Psoas muscle (tissue), 7 donors: ENCODE measurements at regions not wholly inside any gene's neighbourhood (a gene's known extent, or its start where the extent isn't known, plus 50 kb on each side); places are given as distances from the start of the nearest gene placed in this dataset.
A peak's percentile ranks its signal among the peaks of the same experiment; 100 is the strongest.

ENCODE experiments used
- ATAC-seq, 4 donors: fragments of 200-7000 bp; cut with Tn5 transposase; one replicate each; pipeline ENCODE4 v1.9.1; 2020; ENCODE audit warnings: moderate library complexity in 3 of 4, mild to moderate bottlenecking in 2 of 4
- DNase-seq, 2 donors: peaks; one replicate each; pipeline ENCODE4 v3.0.0-alpha.2; 2020
- H3K27ac ChIP-seq: fragments of 200-600 bp; one replicate; pipeline ENCODE4 v1.8.0; 2022
- H3K27me3 ChIP-seq, 3 donors: fragments of 200-600 bp in 1 of 3; one replicate each; pipeline versions ENCODE4 v1.6.1 to v1.8.0; 2013 to 2022; ENCODE audit warnings: low read length in 2 of 3, mild to moderate bottlenecking in 2 of 3, moderate library complexity in 1 of 3; ENCODE audit not compliant: insufficient read depth in 3 of 3
- H3K36me3 ChIP-seq, 2 donors: fragments of 200-600 bp in 1 of 2; one replicate each; pipeline versions ENCODE4 v1.6.1 to v1.8.0; 2013 to 2022; ENCODE audit warnings: low read depth in 1 of 2, mild to moderate bottlenecking in 1 of 2, moderate library complexity in 1 of 2; ENCODE audit not compliant: insufficient read depth in 1 of 2
- H3K4me1 ChIP-seq: fragments of 200-600 bp; one replicate; pipeline ENCODE4 v1.8.0; 2022
- H3K4me3 ChIP-seq: fragments of 200-600 bp; one replicate; pipeline ENCODE4 v1.8.0; 2022; ENCODE audit warnings: mild to moderate bottlenecking
- H3K9me3 ChIP-seq: fragments of 200-600 bp; one replicate; pipeline ENCODE4 v1.8.0; 2022
- CTCF ChIP-seq: fragments of 200-600 bp; IDR thresholded peaks from one replicate; pipeline ENCODE4 v1.8.0; 2022; ENCODE audit warnings: antibody characterized with exemption
- WGBS, 3 donors: extraction: QIAGEN DNeasy Blood & Tissue Kit; methylation state at CpG; one replicate each; pipeline versions ENCODE4 v1.1.6 to v1.1.7; 2013; 5-methylcytosine and 5-hydroxymethylcytosine counted together
- intact Hi-C, 2 donors: fragments of 100-400 bp; cut with DNase I; formaldehyde crosslinking; loops; one replicate each; pipeline versions ENCODE4 v1.11.0 to v1.14.2; 2022
- donor health status: healthy with polysubstance abuse.
- donor health status: DM: no; HTN: no; CAD: no; lungs with moderate emphysema.
- donor health status: Bipolar disorder and iron deficiency.
- donor health status: healthy.
- donor health status: DM: yes; HTN: yes; CAD: no.
- donor health status: DM: no; HTN: no; CAD: no.
- donor health status: DM: yes; HTN: yes; CAD: no.

- DNase-seq (no peak), ATAC-seq (no peak)
- Histone ChIP-seq H3K4me3 (no peak overlapping the region), H3K27me3 (no peaks in the 10 kb centered on the region), H3K27ac (no peak overlapping the region), H3K9me3 (no peaks in the 10 kb centered on the region), H3K4me1 (peaks cover 23% of the 10 kb centered on the region), H3K36me3 (no peaks in the 10 kb centered on the region)
- intact Hi-C loops: no loop called here
- TF ChIP-seq CTCF: no peak
- 84 to 90% (median 90%) methylated on average over 2 of the region's 2 CpGs for WGBS, 3 donors
Observed at GRCh38 chr5:173493040-173493439, 123.4 kb downstream of the BOD1 start.

DNA sequence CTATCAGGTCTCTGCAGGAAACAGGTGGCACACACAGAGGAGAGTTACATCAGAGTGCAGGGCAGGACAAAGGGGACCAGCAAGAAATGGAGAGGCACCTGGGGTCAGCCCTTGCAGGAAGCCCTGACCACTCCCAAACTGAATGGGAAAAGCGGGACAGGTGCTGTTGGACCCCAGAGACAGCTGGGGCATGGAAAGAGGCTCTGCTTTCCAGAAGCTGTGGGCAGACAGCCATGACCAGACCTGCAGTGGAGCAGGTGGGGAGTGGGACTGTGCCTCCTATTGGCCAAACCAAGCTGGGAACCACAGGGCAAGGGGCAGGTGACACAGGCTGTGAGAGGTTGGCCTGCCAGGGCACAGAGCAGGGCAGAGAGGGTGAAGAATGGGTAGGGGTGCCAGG, 125.8 kb downstream of the BOD1 start:
- H3K4me1 ChIP-seq: peaks cover 1% of the 10 kb centered on the region
- no peaks in the 10 kb centered on the region for H3K27me3 ChIP-seq
- no peak for DNase-seq
- no peak overlapping the region for H3K4me3 ChIP-seq
- TF ChIP-seq CTCF: no peak
- peak in 1 of 4 donors; percentile 36 for ATAC-seq
- 86 to 89% (median 88%) methylated on average over 1 of the region's 1 CpG for WGBS, 3 donors
- H3K27ac ChIP-seq: no peak overlapping the region
- H3K36me3 ChIP-seq: no peaks in the 10 kb centered on the region
- H3K9me3 ChIP-seq: no peaks in the 10 kb centered on the region
- intact Hi-C loops: no loop called here

GRCh38 chr5:173488144-173488543, 128.3 kb downstream of the BOD1 start:
- ATAC-seq: no peak
- DNase-seq: no peak
- WGBS, 3 donors: 61 to 68% (median 62%) methylated on average over 5 of the region's 5 CpGs

DNA sequence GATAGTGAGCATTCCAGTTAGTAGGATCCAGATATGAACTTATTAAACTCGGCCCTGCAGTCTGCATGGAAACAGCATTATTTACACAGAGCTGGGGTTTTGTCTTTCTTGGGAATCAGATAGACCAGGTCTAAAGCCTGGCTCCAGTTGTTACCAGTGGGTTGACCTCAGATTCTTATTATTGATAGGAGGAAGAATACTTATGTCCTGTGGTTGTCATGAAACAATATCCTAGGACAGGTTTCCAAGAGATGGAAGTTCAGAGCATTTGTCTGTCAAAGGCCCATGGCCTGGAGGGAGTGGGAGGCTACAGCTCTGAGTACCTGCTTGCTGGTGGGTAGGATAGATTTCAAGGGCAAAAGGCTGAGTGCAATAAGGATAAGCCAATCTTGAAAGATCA, 129.2 kb downstream of the BOD1 start:
- H3K9me3 ChIP-seq: no peaks in the 10 kb centered on the region
- DNase-seq (no peak), ATAC-seq (no peak)
- no peak overlapping the region for H3K4me3 ChIP-seq
- no peaks in the 10 kb centered on the region for H3K36me3 ChIP-seq
- intact Hi-C loops: no loop called here
- TF ChIP-seq CTCF: no peak
- no peaks in the 10 kb centered on the region for H3K4me1 ChIP-seq
- no peaks in the 10 kb centered on the region for H3K27me3 ChIP-seq
- no peak overlapping the region for H3K27ac ChIP-seq
- WGBS, 3 donors: 79 to 86% (median 84%) methylated on average over 1 of the region's 1 CpG

More at GRCh38 chr5:173488144-173488543, 128.3 kb downstream of the BOD1 start:
- H3K4me1 ChIP-seq: no peaks in the 10 kb centered on the region
- no peaks in the 10 kb centered on the region for H3K9me3 ChIP-seq
- H3K27ac ChIP-seq: no peak overlapping the region
- intact Hi-C loops: no loop called here
- TF ChIP-seq CTCF: no peak
- H3K27me3 ChIP-seq: no peaks in the 10 kb centered on the region
- H3K36me3 ChIP-seq: no peaks in the 10 kb centered on the region
- H3K4me3 ChIP-seq: no peak overlapping the region
